ENCODE measurements at regions not wholly inside any gene's neighbourhood (a gene's known extent, or its start where the extent isn't known, plus 50 kb on each side); places are given as distances from the start of the nearest gene placed in this dataset.

- DNase-seq, result no peak
- Histone ChIP-seq H3K36me3 (ENCODE audit: control insufficient read depth, insufficient read depth, low read length) (no peaks in the 10 kb centered on the region), H3K27me3 (ENCODE audit: control insufficient read depth, insufficient read depth, low read length, poor library complexity, severe bottlenecking) (no peaks in the 10 kb centered on the region), H3K9ac (ENCODE audit: extremely low read depth, low read length, poor library complexity, severe bottlenecking) (no peak overlapping the region), H3K4me3 (ENCODE audit: low read length) (no peak overlapping the region), H3K4me1 (ENCODE audit: control insufficient read depth, insufficient read depth, low read length) (no peaks in the 10 kb centered on the region), H3K9me3 (ENCODE audit: control insufficient read depth, low read length) (no peaks in the 10 kb centered on the region), H3K27ac (ENCODE audit: low read depth, low read length) (no peak overlapping the region)
- Mint-ChIP-seq H3K27ac (no peak overlapping the region), H3K27me3 (ENCODE audit: insufficient read depth) (no peaks in the 10 kb centered on the region), H3K4me1 (no peaks in the 10 kb centered on the region), H3K4me3 (no peak overlapping the region), H3K36me3 (ENCODE audit: low read depth) (no peaks in the 10 kb centered on the region), H3K9me3 (no peaks in the 10 kb centered on the region)
- peak; percentile 61 for TF ChIP-seq CTCF (conservative IDR thresholded peaks at IDR 0.05)
- 80 to 88% methylated on average over 1 to 2 of the region's 2 CpGs for WGBS, 2 experiments (ENCODE audit: insufficient coverage in 1 of 2, insufficient read length in 1 of 2)
These were observed 149.9 kb upstream of the TMC3 start for GRCh38 chr15:81523867-81524266.

GRCh38 chr15:81520480-81520879 is 146.5 kb upstream of the TMC3 start:
- no peaks in the 10 kb centered on the region for H3K36me3 ChIP-seq (ENCODE audit: control insufficient read depth, insufficient read depth, low read length)
- no peak overlapping the region for H3K4me3 ChIP-seq (ENCODE audit: low read length)
- Mint-ChIP-seq H3K4me1 (no peaks in the 10 kb centered on the region), H3K9me3 (no peaks in the 10 kb centered on the region), H3K27ac (no peak overlapping the region), H3K4me3 (no peak overlapping the region), H3K36me3 (ENCODE audit: low read depth) (no peaks in the 10 kb centered on the region), H3K27me3 (ENCODE audit: insufficient read depth) (no peaks in the 10 kb centered on the region)
- no peak overlapping the region for H3K27ac ChIP-seq (ENCODE audit: low read depth, low read length)
- no peak for TF ChIP-seq CTCF (conservative IDR thresholded peaks at IDR 0.05)
- WGBS, 2 experiments (ENCODE audit: insufficient coverage in 1 of 2, insufficient read length in 1 of 2), result 80 to 85% methylated on average over 1 to 2 of the region's 2 CpGs
- no peaks in the 10 kb centered on the region for H3K4me1 ChIP-seq (ENCODE audit: control insufficient read depth, insufficient read depth, low read length)
- no peak for DNase-seq
- no peak overlapping the region for H3K9ac ChIP-seq (ENCODE audit: extremely low read depth, low read length, poor library complexity, severe bottlenecking)
- no peaks in the 10 kb centered on the region for H3K9me3 ChIP-seq (ENCODE audit: control insufficient read depth, low read length)
- no peaks in the 10 kb centered on the region for H3K27me3 ChIP-seq (ENCODE audit: control insufficient read depth, insufficient read depth, low read length, poor library complexity, severe bottlenecking)

- Histone ChIP-seq H3K9me3 (ENCODE audit: control insufficient read depth, low read length) (no peaks in the 10 kb centered on the region), H3K27ac (ENCODE audit: low read depth, low read length) (no peak overlapping the region), H3K4me3 (ENCODE audit: low read length) (no peak overlapping the region), H3K27me3 (ENCODE audit: control insufficient read depth, insufficient read depth, low read length, poor library complexity, severe bottlenecking) (no peaks in the 10 kb centered on the region), H3K4me1 (ENCODE audit: control insufficient read depth, insufficient read depth, low read length) (no peaks in the 10 kb centered on the region), H3K36me3 (ENCODE audit: control insufficient read depth, insufficient read depth, low read length) (no peaks in the 10 kb centered on the region), H3K9ac (ENCODE audit: extremely low read depth, low read length, poor library complexity, severe bottlenecking) (no peak overlapping the region)
- Mint-ChIP-seq H3K27me3 (ENCODE audit: insufficient read depth) (no peaks in the 10 kb centered on the region), H3K4me3 (no peak overlapping the region), H3K36me3 (ENCODE audit: low read depth) (no peaks in the 10 kb centered on the region), H3K4me1 (no peaks in the 10 kb centered on the region), H3K9me3 (no peaks in the 10 kb centered on the region), H3K27ac (no peak overlapping the region)
- no peak for DNase-seq
- no peak for TF ChIP-seq CTCF (conservative IDR thresholded peaks at IDR 0.05)
- 91 to 92% methylated on average over 3 of the region's 3 CpGs for WGBS, 2 experiments (ENCODE audit: insufficient coverage in 1 of 2, insufficient read length in 1 of 2)
These were observed 142.4 kb upstream of the TMC3 start for GRCh38 chr15:81516461-81516860.

Data from endodermal cell (in vitro differentiated cells).